Heart left ventricle (tissue), 13 donors: ENCODE measurements at regions not wholly inside any gene's neighbourhood (a gene's known extent, or its start where the extent isn't known, plus 50 kb on each side); places are given as distances from the start of the nearest gene placed in this dataset.

Experiments used
- CTCF ChIP-seq, 12 donors: fragments of 200-600 bp; sonication (generic) in 4 of 12; IDR thresholded peaks; one replicate each; pipeline versions ENCODE4 v1.5.0 to v1.8.0; 2018 to 2022; ENCODE audit warnings: antibody characterized with exemption in 12 of 12, mild to moderate bottlenecking in 5 of 12
- POLR2A ChIP-seq, 2 donors: fragments of 450-650 bp; IDR thresholded peaks; one replicate each; pipeline ENCODE4 v1.6.1; 2017; ENCODE audit warnings: antibody characterized with exemption in 2 of 2, mild to moderate bottlenecking in 2 of 2, moderate library complexity in 2 of 2
- donor health status: ischemic (EF 13 %, LVEDD 7.1; RV severe dilation, severe dysfunction).
- donor health status: DM: no; HTN: yes; CAD: no.
- donor health status: DM: no; HTN: no; CAD: no.
- donor health status: ischemic (EF 25% LVEDD 6.9; RV normal size, moderate dysfunction).
- donor health status: ischemic (EF 25% LVEDD 5.7; RV mildly dilated, moderate dysfunction).
- donor health status: ischemic (EF 35%, LVEDD 5.7; RV mildly dilated, moderate dysfunction).
- donor health status: nonischemic (EF 11% LVEDD 7.7; RV severe dilation, severe dysfunction).
- donor health status: DM: yes; HTN: yes; CAD: no.
- donor health status: PGD.
- donor health status: ischemic (EF 29% LVEDD 5.4; RV normal size, mild dysfunction).
- donor health status: nonischemic (EF 23%, LVEDD 6.1; RV moderate dilation, normal function).

DNA sequence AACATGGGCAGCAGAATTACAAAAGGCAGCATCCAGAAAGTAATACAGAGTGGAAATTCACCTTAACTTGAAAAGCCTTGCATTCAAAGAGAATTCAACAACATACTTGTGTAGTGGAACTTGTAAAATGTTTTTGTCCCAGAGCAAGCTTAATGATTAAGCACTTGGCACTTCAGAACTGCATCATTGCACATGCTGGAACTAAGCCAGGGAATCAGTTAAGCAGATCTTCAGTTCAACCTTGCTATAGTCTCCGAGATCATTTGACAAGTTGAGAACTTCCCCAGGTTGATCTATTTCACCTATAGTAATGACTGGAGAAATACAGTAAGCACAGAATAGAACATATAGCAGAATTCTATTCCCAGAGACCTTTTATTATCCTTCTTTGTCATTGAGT is 1337.2 kb upstream of the NXPH2 start:
- TF ChIP-seq CTCF (IDR thresholded peaks at IDR 0.05) (no peak), POLR2A (IDR thresholded peaks at IDR 0.05) (no peak)
